ENCODE measurements at regions not wholly inside any gene's neighbourhood (a gene's known extent, or its start where the extent isn't known, plus 50 kb on each side); places are given as distances from the start of the nearest gene placed in this dataset.

GRCh38 chr14:87863047-87863446 lies 129.9 kb downstream of the GALC start:
- TF ChIP-seq POLR2A (IDR thresholded peaks at IDR 0.05) (no peak), CTCF (IDR thresholded peaks at IDR 0.05) (no peak)
- Histone ChIP-seq H3K4me1 (no peaks in the 10 kb centered on the region), H3K9me3 (no peaks in the 10 kb centered on the region), H3K36me3 (no peaks in the 10 kb centered on the region), H3K27me3 (no peaks in the 10 kb centered on the region), H3K4me3 (no peak overlapping the region), H3K27ac (no peak overlapping the region)
- DNase-seq (no peak), ATAC-seq (no peak)
- intact Hi-C loops (cut with DNase I): no loop called here
- 46% methylated on average over 2 of the region's 3 CpGs for WGBS (ENCODE audit: insufficient coverage, low coverage, low lambda C conversion rate, missing lambda C conversion rate)

GRCh38 chr14:87852107-87852506 lies 140.9 kb downstream of the GALC start:
- H3K27ac ChIP-seq: no peak overlapping the region
- no peak overlapping the region for H3K4me3 ChIP-seq
- H3K27me3 ChIP-seq: no peaks in the 10 kb centered on the region
- no peak for DNase-seq
- H3K4me1 ChIP-seq: no peaks in the 10 kb centered on the region
- TF ChIP-seq POLR2A (IDR thresholded peaks at IDR 0.05) (no peak), CTCF (IDR thresholded peaks at IDR 0.05) (no peak)
- ATAC-seq: no peak
- H3K9me3 ChIP-seq: no peaks in the 10 kb centered on the region
- intact Hi-C loops (cut with DNase I): no loop called here
- 55% methylated on average over 1 of the region's 3 CpGs for WGBS (ENCODE audit: insufficient coverage, low coverage, low lambda C conversion rate, missing lambda C conversion rate)
- no peaks in the 10 kb centered on the region for H3K36me3 ChIP-seq

- intact Hi-C loops (cut with DNase I): no loop called here
- Histone ChIP-seq H3K36me3 (no peaks in the 10 kb centered on the region), H3K4me3 (no peak overlapping the region), H3K9me3 (no peaks in the 10 kb centered on the region), H3K27me3 (no peaks in the 10 kb centered on the region), H3K27ac (no peak overlapping the region), H3K4me1 (no peaks in the 10 kb centered on the region)
- whole genome bisulfite sequencing (ENCODE audit: insufficient coverage, low coverage, low lambda C conversion rate, missing lambda C conversion rate): 17% methylated on average over 2 of the region's 2 CpGs
- ATAC-seq (no peak), DNase-seq (no peak)
- no peak for TF ChIP-seq POLR2A (IDR thresholded peaks at IDR 0.05)
- TF ChIP-seq CTCF (IDR thresholded peaks at IDR 0.05): no peak
Measured at GRCh38 chr14:87851190-87851589, 141.8 kb downstream of the GALC start.

- H3K36me3 ChIP-seq: no peaks in the 10 kb centered on the region
- TF ChIP-seq POLR2A (IDR thresholded peaks at IDR 0.05) (no peak), CTCF (IDR thresholded peaks at IDR 0.05) (no peak)
- no peak overlapping the region for H3K27ac ChIP-seq
- H3K9me3 ChIP-seq: no peaks in the 10 kb centered on the region
- ATAC-seq (no peak), DNase-seq (no peak)
- 39% methylated on average over 3 of the region's 4 CpGs for WGBS (ENCODE audit: insufficient coverage, low coverage, low lambda C conversion rate, missing lambda C conversion rate)
- H3K4me3 ChIP-seq: no peak overlapping the region
- no peaks in the 10 kb centered on the region for H3K4me1 ChIP-seq
- intact Hi-C loops (cut with DNase I): no loop called here
- no peaks in the 10 kb centered on the region for H3K27me3 ChIP-seq
Measured at GRCh38 chr14:87847216-87847755, 145.7 kb downstream of the GALC start.

GRCh38 chr14:87840906-87841305 lies 152.1 kb downstream of the GALC start:
- Histone ChIP-seq H3K27ac (no peak overlapping the region), H3K9me3 (no peaks in the 10 kb centered on the region), H3K36me3 (no peaks in the 10 kb centered on the region), H3K4me3 (no peak overlapping the region), H3K27me3 (no peaks in the 10 kb centered on the region), H3K4me1 (no peaks in the 10 kb centered on the region)
- no peak for DNase-seq
- intact Hi-C loops (cut with DNase I): no loop called here
- WGBS (ENCODE audit: insufficient coverage, low coverage, low lambda C conversion rate, missing lambda C conversion rate): 74% methylated on average over 2 of the region's 2 CpGs
- TF ChIP-seq CTCF (IDR thresholded peaks at IDR 0.05) (no peak), POLR2A (IDR thresholded peaks at IDR 0.05) (no peak)
- ATAC-seq: no peak

Data from right lobe of liver (tissue), 6 donors.